Panc1 (cell line): ENCODE measurements at regions not wholly inside any gene's neighbourhood (a gene's known extent, or its start where the extent isn't known, plus 50 kb on each side); places are given as distances from the start of the nearest gene placed in this dataset.

Experiments
- ATAC-seq: fragments of 200-7000 bp; cut with Tn5 transposase; 2 replicates; pipeline ENCODE4 v1.9.1; 2020; ENCODE audit warnings: mild to moderate bottlenecking, moderate library complexity
- BruUV-seq: library from RNA; stranded (reverse); fragments of 400-500 nt; replicated peaks from 2 replicates; lab custom pipeline; 2021; lab: Mats Ljungman, UMichigan
- CTCF ChIA-PET: fragments of 300-600 bp; sonication (Branson Sonifier 250); formaldehyde crosslinking; loops from one replicate; lab custom pipeline; 2022; ENCODE audit warnings: antibody characterized with exemption; lab: Charles Lee
- POLR2A ChIA-PET: fragments of 300-600 bp; sonication (Branson Sonifier 250); formaldehyde crosslinking; loops from one replicate; lab custom pipeline; 2022; ENCODE audit warnings: antibody characterized with exemption; lab: Charles Lee
- DNase-seq: peaks from one replicate; pipeline ENCODE4 v3.0.0-alpha.2; 2010; ENCODE audit warnings: low read depth, low spot score
- H3K27ac ChIP-seq: 2 replicates; pipeline ENCODE4 v1.5.1; 2011; ENCODE audit warnings: mild to moderate bottlenecking, low read length, inconsistent platforms
- H3K27me3 ChIP-seq: fragments of 200-500 bp; sonication (Bioruptor generic); 2 replicates; pipeline ENCODE4 v1.6.0; 2014; ENCODE audit warnings: low read length, inconsistent platforms; ENCODE audit not compliant: control insufficient read depth, insufficient read depth
- H3K36me3 ChIP-seq: fragments of 200-500 bp; sonication (Bioruptor generic); 2 replicates; pipeline ENCODE4 v1.5.1; 2014; ENCODE audit warnings: inconsistent platforms, mild to moderate bottlenecking, low read length, moderate library complexity; ENCODE audit not compliant: control insufficient read depth, insufficient read depth
- H3K4me1 ChIP-seq: 2 replicates; pipeline ENCODE4 v1.5.1; 2011; ENCODE audit warnings: inconsistent platforms, mild to moderate bottlenecking, low read length, moderate library complexity; ENCODE audit not compliant: control insufficient read depth, insufficient read depth
- H3K4me3 ChIP-seq, 2 experiments: 2 replicates each; pipeline ENCODE4 v1.5.1; 2011 to 2012; ENCODE audit warnings: low read depth in 2 of 2, low read length in 2 of 2, mild to moderate bottlenecking in 2 of 2, inconsistent platforms in 1 of 2, moderate library complexity in 1 of 2
- H3K9me3 ChIP-seq: fragments of 200-500 bp; sonication (Bioruptor generic); 2 replicates; pipeline ENCODE4 v1.5.1; 2014; ENCODE audit warnings: low read depth, mild to moderate bottlenecking, inconsistent platforms, low read length, moderate library complexity; ENCODE audit not compliant: control insufficient read depth, insufficient read depth
- CTCF ChIP-seq: fragments of 450-650 bp; IDR thresholded peaks from 2 replicates; pipeline ENCODE4 v1.5.1; 2017; ENCODE audit warnings: mild to moderate bottlenecking
- POLR2AphosphoS5 ChIP-seq: IDR thresholded peaks from 2 replicates; pipeline ENCODE4 v1.6.1; 2012; ENCODE audit warnings: mild to moderate bottlenecking, low read depth, low read length, moderate library complexity
- REST ChIP-seq, 2 experiments: IDR thresholded peaks; 2 replicates each; pipeline ENCODE4 v1.6.1; 2011 to 2012; ENCODE audit warnings: low read depth in 2 of 2, control low read depth in 1 of 2, low read length in 1 of 2, mild to moderate bottlenecking in 1 of 2, moderate library complexity in 1 of 2; ENCODE audit not compliant: insufficient read depth in 1 of 2
- SIN3A ChIP-seq: IDR thresholded peaks from 2 replicates; pipeline ENCODE4 v1.6.1; 2012; ENCODE audit warnings: low read depth, mild to moderate bottlenecking, low read length, moderate library complexity, borderline replicate concordance; ENCODE audit not compliant: insufficient read depth
- TCF7L2 ChIP-seq: IDR thresholded peaks from 2 replicates; pipeline ENCODE4 v1.6.1; 2011; ENCODE audit warnings: mild to moderate bottlenecking, low read depth, low read length, inconsistent platforms
- in situ Hi-C: cut with HindIII; loops from 2 replicates; pipeline ENCODE4 v1.10.0; 2016; ENCODE audit warnings: low sequenced_read_pairs, low pct_unique_long_range_greater_than_20kb
- intact Hi-C: fragments of 100-400 bp; cut with micrococcal nuclease; formaldehyde crosslinking; loops from one replicate; pipeline ENCODE4 v1.10.0; 2022; ENCODE audit not compliant: unreplicated experiment

- in situ Hi-C loops: no loop called here
- no peak for ATAC-seq
- CTCF ChIA-PET: no interaction called here
- no peak for TF ChIP-seq POLR2AphosphoS5
- TF ChIP-seq TCF7L2: no peak
- TF ChIP-seq CTCF: no peak
- no peak for TF ChIP-seq REST (IDR thresholded peaks at IDR 0.05; ENCODE audit: insufficient read depth in 1 of 2, low read depth in 2 of 2, low read length in 1 of 2)
- no peak for TF ChIP-seq SIN3A
- no peak for DNase-seq
- no TSS peak for BruUV-seq
- H3K4me3 ChIP-seq: no peak overlapping the region
- no peaks in the 10 kb centered on the region for H3K9me3 ChIP-seq
- H3K4me1 ChIP-seq: no peaks in the 10 kb centered on the region
- H3K27ac ChIP-seq: no peak overlapping the region
- H3K36me3 ChIP-seq: no peaks in the 10 kb centered on the region
- POLR2A ChIA-PET: no interaction called here
- intact Hi-C loops: no loop called here
- no peaks in the 10 kb centered on the region for H3K27me3 ChIP-seq
These were observed 1528.3 kb upstream of the AGA start for GRCh38 chr4:178970433-178971140.

GRCh38 chr4:178976861-178977260 is 1534.6 kb upstream of the AGA start:
- no TSS peak for BruUV-seq

More at GRCh38 chr4:178976861-178977260, 1534.6 kb upstream of the AGA start:
- no peak for ATAC-seq
- Histone ChIP-seq H3K27me3 (no peaks in the 10 kb centered on the region), H3K4me1 (no peaks in the 10 kb centered on the region), H3K27ac (no peak overlapping the region), H3K36me3 (no peaks in the 10 kb centered on the region), H3K4me3 (no peak overlapping the region), H3K9me3 (no peaks in the 10 kb centered on the region)
- in situ Hi-C loops (no loop called here), intact Hi-C loops (no loop called here)
- TF ChIP-seq TCF7L2: no peak
- TF ChIP-seq CTCF: no peak
- TF ChIP-seq REST (IDR thresholded peaks at IDR 0.05; ENCODE audit: insufficient read depth in 1 of 2, low read depth in 2 of 2, low read length in 1 of 2): no peak
- TF ChIP-seq SIN3A: no peak
- TF ChIP-seq POLR2AphosphoS5: no peak
- POLR2A ChIA-PET: no interaction called here
- CTCF ChIA-PET: no interaction called here
- DNase-seq: no peak
